ENCODE measurements at regions not wholly inside any gene's neighbourhood (a gene's known extent, or its start where the extent isn't known, plus 50 kb on each side); places are given as distances from the start of the nearest gene placed in this dataset.

- POLR2A ChIA-PET, result no interaction called here
- no peak overlapping the region for H3K4me3 Mint-ChIP-seq
- TF ChIP-seq CTCF (IDR thresholded peaks at IDR 0.05), result no peak
- ATAC-seq (ENCODE audit: low read depth), result no peak
- no peaks in the 10 kb centered on the region for H3K36me3 Mint-ChIP-seq (ENCODE audit: low read depth)
- CTCF ChIA-PET, result no interaction called here
- H3K4me1 Mint-ChIP-seq, result no peaks in the 10 kb centered on the region
- H3K27me3 Mint-ChIP-seq, result no peaks in the 10 kb centered on the region
- H3K9me3 Mint-ChIP-seq, result peaks cover 2% of the 10 kb centered on the region
- intact Hi-C loops (cut with micrococcal nuclease), result no loop called here
- DNase-seq, result no peak
- no peak overlapping the region for H3K27ac Mint-ChIP-seq
These were observed 188.7 kb upstream of the VCX start for GRCh38 chrX:7654316-7654715.

- intact Hi-C loops (cut with micrococcal nuclease), result no loop called here
- POLR2A ChIA-PET, result no interaction called here
These were observed 195.1 kb upstream of the VCX start for GRCh38 chrX:7647831-7648230.

GRCh38 chrX:7641141-7641540 lies 201.8 kb upstream of the VCX start:
- H3K4me1 Mint-ChIP-seq, result no peaks in the 10 kb centered on the region
- intact Hi-C loops (cut with micrococcal nuclease), result no loop called here
- H3K4me3 Mint-ChIP-seq, result no peak overlapping the region
- DNase-seq (no peak), ATAC-seq (ENCODE audit: low read depth) (no peak)
- no peaks in the 10 kb centered on the region for H3K27me3 Mint-ChIP-seq
- no peak overlapping the region for H3K27ac Mint-ChIP-seq
- ChIA-PET CTCF (no interaction called here), POLR2A (no interaction called here)
- no peak for TF ChIP-seq CTCF (IDR thresholded peaks at IDR 0.05)
- no peaks in the 10 kb centered on the region for H3K9me3 Mint-ChIP-seq
- H3K36me3 Mint-ChIP-seq (ENCODE audit: low read depth), result no peaks in the 10 kb centered on the region

More at GRCh38 chrX:7647831-7648230, 195.1 kb upstream of the VCX start:
- DNase-seq, result no peak
- no peaks in the 10 kb centered on the region for H3K27me3 Mint-ChIP-seq
- CTCF ChIA-PET, result no interaction called here
- H3K9me3 Mint-ChIP-seq, result no peaks in the 10 kb centered on the region
- TF ChIP-seq CTCF (IDR thresholded peaks at IDR 0.05), result no peak
- no peaks in the 10 kb centered on the region for H3K4me1 Mint-ChIP-seq
- H3K36me3 Mint-ChIP-seq (ENCODE audit: low read depth), result no peaks in the 10 kb centered on the region
- H3K4me3 Mint-ChIP-seq, result no peak overlapping the region
- no peak for ATAC-seq (ENCODE audit: low read depth)
- H3K27ac Mint-ChIP-seq, result no peak overlapping the region

- H3K27ac Mint-ChIP-seq, result no peak overlapping the region
- intact Hi-C loops (cut with micrococcal nuclease), result no loop called here
- no peak overlapping the region for H3K4me3 Mint-ChIP-seq
- no peak for ATAC-seq (ENCODE audit: low read depth)
- POLR2A ChIA-PET, result no interaction called here
- CTCF ChIA-PET, result no interaction called here
- H3K9me3 Mint-ChIP-seq, result no peaks in the 10 kb centered on the region
- DNase-seq, result no peak
- no peaks in the 10 kb centered on the region for H3K36me3 Mint-ChIP-seq (ENCODE audit: low read depth)
- H3K4me1 Mint-ChIP-seq, result no peaks in the 10 kb centered on the region
- H3K27me3 Mint-ChIP-seq, result no peaks in the 10 kb centered on the region
- no peak for TF ChIP-seq CTCF (IDR thresholded peaks at IDR 0.05)
These were observed 202.6 kb upstream of the VCX start for GRCh38 chrX:7640392-7640791.

- POLR2A ChIA-PET, result no interaction called here
- Mint-ChIP-seq H3K27me3 (no peaks in the 10 kb centered on the region), H3K4me3 (no peak overlapping the region), H3K9me3 (no peaks in the 10 kb centered on the region), H3K27ac (no peak overlapping the region), H3K4me1 (no peaks in the 10 kb centered on the region), H3K36me3 (ENCODE audit: low read depth) (no peaks in the 10 kb centered on the region)
- no peak for ATAC-seq (ENCODE audit: low read depth)
- no peak for TF ChIP-seq CTCF (IDR thresholded peaks at IDR 0.05)
- CTCF ChIA-PET, result no interaction called here
- intact Hi-C loops (cut with micrococcal nuclease), result no loop called here
- DNase-seq, result no peak
These were observed 204.8 kb upstream of the VCX start for GRCh38 chrX:7638078-7638710.
